ENCODE measurements at regions not wholly inside any gene's neighbourhood (a gene's known extent, or its start where the extent isn't known, plus 50 kb on each side); places are given as distances from the start of the nearest gene placed in this dataset.

DNA sequence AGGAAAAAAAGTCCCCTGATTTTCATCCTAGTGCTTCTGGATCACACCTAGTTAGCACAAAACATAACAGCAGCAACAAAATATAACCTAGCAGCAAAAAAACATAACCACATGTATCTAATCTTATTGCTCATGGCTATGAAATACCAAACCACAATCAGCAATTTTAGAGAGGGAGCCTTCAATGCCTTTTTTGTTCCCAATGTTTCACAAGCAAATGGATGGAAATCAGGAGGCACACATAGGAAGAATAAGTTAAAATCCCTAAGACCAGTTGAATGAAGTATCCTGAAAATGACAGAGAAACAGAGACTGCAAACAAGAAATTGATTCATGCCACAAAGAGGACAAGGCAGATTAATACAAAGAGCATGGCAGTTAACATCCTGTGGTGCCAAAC, 361.6 kb downstream of the GPM6A start:
- H3K27ac ChIP-seq, result no peak overlapping the region
- TF ChIP-seq, protein P1, sequence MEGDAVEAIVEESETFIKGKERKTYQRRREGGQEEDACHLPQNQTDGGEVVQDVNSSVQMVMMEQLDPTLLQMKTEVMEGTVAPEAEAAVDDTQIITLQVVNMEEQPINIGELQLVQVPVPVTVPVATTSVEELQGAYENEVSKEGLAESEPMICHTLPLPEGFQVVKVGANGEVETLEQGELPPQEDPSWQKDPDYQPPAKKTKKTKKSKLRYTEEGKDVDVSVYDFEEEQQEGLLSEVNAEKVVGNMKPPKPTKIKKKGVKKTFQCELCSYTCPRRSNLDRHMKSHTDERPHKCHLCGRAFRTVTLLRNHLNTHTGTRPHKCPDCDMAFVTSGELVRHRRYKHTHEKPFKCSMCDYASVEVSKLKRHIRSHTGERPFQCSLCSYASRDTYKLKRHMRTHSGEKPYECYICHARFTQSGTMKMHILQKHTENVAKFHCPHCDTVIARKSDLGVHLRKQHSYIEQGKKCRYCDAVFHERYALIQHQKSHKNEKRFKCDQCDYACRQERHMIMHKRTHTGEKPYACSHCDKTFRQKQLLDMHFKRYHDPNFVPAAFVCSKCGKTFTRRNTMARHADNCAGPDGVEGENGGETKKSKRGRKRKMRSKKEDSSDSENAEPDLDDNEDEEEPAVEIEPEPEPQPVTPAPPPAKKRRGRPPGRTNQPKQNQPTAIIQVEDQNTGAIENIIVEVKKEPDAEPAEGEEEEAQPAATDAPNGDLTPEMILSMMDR (IDR thresholded peaks at IDR 0.05), result no peak
- intact Hi-C loops (cut with DNase I; ENCODE audit: low total_unique reads), result no loop called here
- peaks cover 0 to 4% (median 0%) of the 10 kb centered on the region in 3 donors for H3K9me3 ChIP-seq
- no peaks in the 10 kb centered on the region for H3K4me1 ChIP-seq
- H3K4me3 ChIP-seq, result no peak overlapping the region
- no peaks in the 10 kb centered on the region for H3K36me3 ChIP-seq
- no peak for DNase-seq
- no peaks in the 10 kb centered on the region for H3K27me3 ChIP-seq

DNA sequence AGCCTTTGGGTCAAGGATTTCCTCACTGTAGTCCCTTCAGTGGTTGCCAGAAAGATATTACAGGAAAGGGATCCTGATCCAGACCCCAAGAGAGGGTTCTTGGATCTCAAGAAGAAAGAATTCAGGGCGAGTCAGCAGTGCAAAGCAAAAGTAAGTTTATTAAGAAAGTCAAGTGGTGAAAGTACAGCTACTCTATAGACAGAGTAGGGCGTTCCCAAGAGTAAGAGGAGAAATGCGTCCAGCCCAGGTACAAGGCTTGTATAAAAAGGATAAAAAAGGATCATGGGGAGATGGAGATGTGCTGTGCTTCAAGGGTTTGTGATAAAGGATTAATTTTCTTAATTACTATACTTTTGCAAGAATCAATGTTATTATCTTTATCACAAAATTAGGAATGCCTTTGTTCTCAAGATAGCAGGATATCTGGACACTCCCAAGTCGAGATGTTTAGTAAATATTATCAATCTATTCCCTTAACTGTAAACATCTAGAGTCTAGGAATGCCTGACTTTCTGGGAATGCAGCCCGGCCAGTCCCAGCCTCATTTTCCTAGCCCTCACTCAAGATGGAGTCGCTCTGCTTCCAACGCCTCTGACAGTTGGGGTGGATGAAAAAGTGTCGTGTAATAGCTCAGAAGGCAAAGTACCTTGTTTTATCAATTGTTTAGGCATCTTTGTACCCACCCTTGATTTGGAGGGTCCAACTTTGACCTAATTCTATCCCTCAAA, 360.7 kb downstream of the GPM6A start:
- Histone ChIP-seq H3K9me3 (peaks cover 0 to 7% (median 0%) of the 10 kb centered on the region in 3 donors), H3K4me3 (no peak overlapping the region), H3K4me1 (no peaks in the 10 kb centered on the region), H3K27ac (no peak overlapping the region), H3K36me3 (no peaks in the 10 kb centered on the region), H3K27me3 (no peaks in the 10 kb centered on the region)
- DNase-seq, result no peak
- TF ChIP-seq, protein P1 (IDR thresholded peaks at IDR 0.05), result no peak
- intact Hi-C loops (cut with DNase I; ENCODE audit: low total_unique reads), result no loop called here

GRCh38 chr4:175453456-175453855, 358.6 kb downstream of the GPM6A start:
- Histone ChIP-seq H3K4me3 (no peak overlapping the region), H3K27me3 (no peaks in the 10 kb centered on the region), H3K27ac (no peak overlapping the region), H3K36me3 (no peaks in the 10 kb centered on the region), H3K9me3 (peaks cover 0 to 7% (median 0%) of the 10 kb centered on the region in 3 donors), H3K4me1 (no peaks in the 10 kb centered on the region)
- TF ChIP-seq, protein P1 (IDR thresholded peaks at IDR 0.05), result no peak
- no peak for DNase-seq
- intact Hi-C loops (cut with DNase I; ENCODE audit: low total_unique reads), result no loop called here

DNA sequence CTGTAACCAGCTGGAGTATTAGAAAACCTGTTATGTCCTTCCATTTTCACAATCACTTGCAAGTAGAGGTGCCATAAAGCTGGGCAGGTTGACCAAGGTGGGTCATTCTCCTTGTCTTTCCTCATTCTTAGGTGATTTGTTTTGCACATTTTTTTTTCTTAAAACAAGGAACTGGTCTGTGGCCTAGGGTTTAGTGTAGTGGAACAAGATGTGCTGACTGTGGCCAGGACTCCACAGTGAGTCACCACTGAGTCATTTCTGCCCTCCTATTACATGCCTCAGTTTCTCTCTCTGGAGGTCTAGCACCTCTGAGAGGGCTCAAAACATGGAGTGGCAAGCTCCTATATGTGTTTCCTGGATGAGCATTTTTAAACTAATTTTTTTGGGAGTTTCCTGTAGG, 355.9 kb downstream of the GPM6A start:
- Histone ChIP-seq H3K27me3 (no peaks in the 10 kb centered on the region), H3K9me3 (peaks cover 0 to 7% (median 0%) of the 10 kb centered on the region in 3 donors), H3K27ac (no peak overlapping the region), H3K36me3 (no peaks in the 10 kb centered on the region), H3K4me1 (no peaks in the 10 kb centered on the region), H3K4me3 (no peak overlapping the region)
- TF ChIP-seq, protein P1 (IDR thresholded peaks at IDR 0.05), result no peak
- no peak for DNase-seq
- intact Hi-C loops (cut with DNase I; ENCODE audit: low total_unique reads), result no loop called here

GRCh38 chr4:175457956-175458355, 354.1 kb downstream of the GPM6A start:
- intact Hi-C loops (cut with DNase I; ENCODE audit: low total_unique reads), result no loop called here
- H3K4me1 ChIP-seq, result no peaks in the 10 kb centered on the region
- H3K4me3 ChIP-seq, result no peak overlapping the region
- no peaks in the 10 kb centered on the region for H3K27me3 ChIP-seq
- peaks cover 0 to 7% (median 0%) of the 10 kb centered on the region in 3 donors for H3K9me3 ChIP-seq
- TF ChIP-seq, protein P1 (IDR thresholded peaks at IDR 0.05), result no peak
- H3K27ac ChIP-seq, result no peak overlapping the region
- no peak for DNase-seq
- no peaks in the 10 kb centered on the region for H3K36me3 ChIP-seq
